Memory B cell (primary cell): ENCODE measurements at regions not wholly inside any gene's neighbourhood (a gene's known extent, or its start where the extent isn't known, plus 50 kb on each side); places are given as distances from the start of the nearest gene placed in this dataset.

ENCODE experiments used
- ATAC-seq: fragments of 150-1000 bp; cut with Tn5 transposase; 2 replicates; pipeline ENCODE4 v1.10.0; 2021; ENCODE audit warnings: low read depth, mild to moderate bottlenecking, moderate library complexity
- DNase-seq, 2 donors: peaks; one replicate each; pipeline ENCODE4 v3.0.0; 2022; ENCODE audit warnings: low spot score in 2 of 2
- H3K27ac Mint-ChIP-seq: one replicate; pipeline ENCODE4 v1.8.0; 2022; ENCODE audit warnings: mild to moderate bottlenecking, moderate library complexity, mixed read lengths
- H3K27me3 Mint-ChIP-seq: one replicate; pipeline ENCODE4 v1.8.0; 2022; ENCODE audit warnings: mixed read lengths
- H3K36me3 Mint-ChIP-seq: one replicate; pipeline ENCODE4 v1.8.0; 2022; ENCODE audit warnings: mild to moderate bottlenecking, mixed read lengths
- H3K4me1 Mint-ChIP-seq: one replicate; pipeline ENCODE4 v1.8.0; 2022; ENCODE audit warnings: mixed read lengths
- H3K4me3 Mint-ChIP-seq: one replicate; pipeline ENCODE4 v1.8.0; 2022; ENCODE audit warnings: mild to moderate bottlenecking, moderate library complexity, mixed read lengths
- H3K9me3 Mint-ChIP-seq: one replicate; pipeline ENCODE4 v1.8.0; 2022; ENCODE audit warnings: mixed read lengths

DNA sequence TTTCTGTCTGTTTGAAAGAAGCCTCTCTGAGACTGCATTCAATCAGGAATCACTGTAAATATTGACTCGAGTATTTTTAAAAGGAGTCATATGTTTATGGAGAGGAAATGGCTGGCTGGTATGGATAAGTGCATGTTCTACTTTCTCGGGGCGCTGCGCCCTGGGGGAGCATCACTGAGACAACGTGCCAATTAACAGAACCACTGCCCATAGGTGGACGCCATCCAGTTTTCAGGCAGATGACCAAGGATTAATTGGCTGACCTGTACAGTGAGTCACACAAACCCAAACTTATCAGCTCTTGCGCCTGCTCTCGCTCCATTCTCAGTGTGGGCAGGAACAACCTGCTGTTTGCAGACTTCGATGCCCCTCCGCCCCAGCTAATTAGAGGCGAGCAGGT is 571.2 kb downstream of the QKI start:
- ATAC-seq, result no peak
- H3K4me1 Mint-ChIP-seq, result peaks cover 9% of the 10 kb centered on the region
- H3K4me3 Mint-ChIP-seq, result no peak overlapping the region

DNA sequence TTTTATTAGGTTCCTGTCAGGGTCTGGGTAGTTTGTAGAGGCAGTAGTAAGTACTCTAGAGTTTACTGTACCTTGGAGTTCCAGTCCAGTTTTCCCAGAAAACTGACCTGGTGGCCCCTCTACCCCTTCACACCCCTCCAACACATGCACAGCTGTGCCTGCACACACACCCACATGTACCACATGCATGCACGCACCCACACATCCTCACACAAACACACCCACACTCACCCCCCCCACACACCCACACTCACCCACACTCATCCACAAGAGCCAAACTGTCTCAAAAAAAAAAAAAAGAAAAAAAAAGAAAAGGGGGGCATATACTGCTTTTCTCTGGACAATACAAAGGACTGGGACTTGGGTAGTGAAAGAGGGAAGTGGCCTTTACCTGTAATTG is 570.5 kb downstream of the QKI start:
- H3K36me3 Mint-ChIP-seq, result no peaks in the 10 kb centered on the region
- no peak overlapping the region for H3K4me3 Mint-ChIP-seq
- peaks cover 9% of the 10 kb centered on the region for H3K4me1 Mint-ChIP-seq
- H3K27me3 Mint-ChIP-seq, result peaks cover 2% of the 10 kb centered on the region
- ATAC-seq, result no peak
- no peak overlapping the region for H3K27ac Mint-ChIP-seq
- no peaks in the 10 kb centered on the region for H3K9me3 Mint-ChIP-seq
- no peak for DNase-seq

More for the DNA sequence above, 571.2 kb downstream of the QKI start:
- H3K27me3 Mint-ChIP-seq, result peaks cover 2% of the 10 kb centered on the region
- H3K36me3 Mint-ChIP-seq, result no peaks in the 10 kb centered on the region
- no peak for DNase-seq
- no peak overlapping the region for H3K27ac Mint-ChIP-seq
- no peaks in the 10 kb centered on the region for H3K9me3 Mint-ChIP-seq

DNA sequence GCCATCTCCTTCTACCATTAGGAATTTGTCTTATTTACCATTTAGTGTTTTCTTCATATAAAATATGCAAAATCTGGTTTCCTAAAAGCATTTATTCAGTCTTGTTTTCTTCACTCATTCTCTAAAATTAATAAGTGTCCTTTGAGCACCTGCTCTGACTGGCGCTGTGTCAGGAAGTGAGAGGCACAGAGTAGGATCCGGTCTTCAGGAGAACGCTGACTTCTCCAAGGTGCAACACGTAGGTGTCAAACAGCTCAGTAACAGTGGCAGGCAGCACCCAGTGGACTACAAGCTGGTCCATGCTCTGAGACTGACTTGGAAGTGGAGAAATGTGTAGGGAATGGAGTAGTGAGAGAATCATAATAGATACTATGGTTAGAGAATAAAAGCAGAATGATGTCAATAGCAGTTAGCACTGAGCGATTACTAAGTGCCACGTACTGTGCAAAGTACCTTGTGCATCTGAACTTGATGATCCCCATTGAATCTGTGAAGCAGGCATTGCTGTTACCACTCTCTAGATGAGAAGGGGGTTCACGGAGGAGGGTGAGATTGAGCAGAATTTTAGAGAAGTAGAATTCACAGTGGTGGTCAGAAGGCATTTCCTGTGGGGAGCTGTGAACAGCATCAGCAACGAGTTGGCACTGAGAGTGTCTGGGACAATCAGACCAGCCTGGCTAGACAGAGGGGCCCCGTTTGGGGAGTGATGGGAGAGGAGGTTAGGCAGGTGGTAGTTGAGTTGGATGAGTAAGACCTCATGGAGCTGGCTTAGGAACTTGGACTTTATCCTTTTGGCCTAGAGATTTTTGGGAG is 569.8 kb downstream of the QKI start:
- DNase-seq (peak; percentile 4 to 16), ATAC-seq (peak; percentile 88)
- no peak overlapping the region for H3K27ac Mint-ChIP-seq
- no peaks in the 10 kb centered on the region for H3K9me3 Mint-ChIP-seq
- H3K4me1 Mint-ChIP-seq, result peaks cover 9% of the 10 kb centered on the region
- H3K27me3 Mint-ChIP-seq, result peaks cover 2% of the 10 kb centered on the region
- H3K36me3 Mint-ChIP-seq, result no peaks in the 10 kb centered on the region
- H3K4me3 Mint-ChIP-seq, result peak overlapping the region; percentile 51

DNA sequence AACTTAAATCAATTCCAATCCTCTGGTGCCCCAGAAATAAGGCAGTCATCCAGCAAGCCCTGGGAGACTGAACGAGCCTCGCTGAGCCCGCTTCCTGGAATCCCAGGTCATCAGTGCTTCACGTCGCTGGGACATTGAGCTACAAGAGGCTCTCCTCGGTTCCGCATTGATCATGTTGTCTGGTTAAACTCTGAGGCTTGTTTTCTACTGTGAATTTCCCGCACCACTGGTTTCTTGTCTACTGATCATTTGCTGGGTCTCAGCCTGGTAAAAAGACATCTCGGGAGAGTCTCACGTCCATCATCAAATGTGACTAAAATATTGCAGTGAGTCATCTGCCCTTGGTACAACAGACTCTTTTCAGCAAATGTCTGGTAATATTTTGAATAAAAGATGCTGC is 569.2 kb downstream of the QKI start:
- no peak for DNase-seq
- H3K9me3 Mint-ChIP-seq, result peaks cover 1% of the 10 kb centered on the region
- H3K27ac Mint-ChIP-seq, result no peak overlapping the region
- H3K36me3 Mint-ChIP-seq, result no peaks in the 10 kb centered on the region
- peaks cover 9% of the 10 kb centered on the region for H3K4me1 Mint-ChIP-seq
- no peak for ATAC-seq
- H3K4me3 Mint-ChIP-seq, result no peak overlapping the region
- H3K27me3 Mint-ChIP-seq, result peaks cover 2% of the 10 kb centered on the region

DNA sequence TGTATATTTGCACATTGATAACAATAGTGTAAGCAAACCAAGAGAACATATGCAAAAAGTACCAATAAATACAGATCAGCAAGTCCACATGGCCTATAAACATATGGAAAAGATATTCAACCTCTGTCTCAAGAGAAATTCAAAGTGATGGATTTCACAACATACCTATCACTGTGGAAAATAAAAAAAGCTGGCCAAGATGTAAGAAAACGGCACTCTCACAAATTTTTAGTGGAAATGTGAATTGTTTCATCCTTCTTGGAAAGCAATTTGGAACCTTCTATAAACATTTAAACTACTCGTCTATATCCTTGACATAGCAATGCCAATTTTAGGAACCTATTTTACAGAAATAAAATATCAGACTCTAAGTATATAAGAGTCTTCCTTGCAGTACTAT is 559.8 kb downstream of the QKI start:
- Mint-ChIP-seq H3K36me3 (no peaks in the 10 kb centered on the region), H3K4me1 (no peaks in the 10 kb centered on the region), H3K9me3 (peaks cover 3% of the 10 kb centered on the region), H3K27me3 (peaks cover 2% of the 10 kb centered on the region), H3K27ac (no peak overlapping the region), H3K4me3 (no peak overlapping the region)
- ATAC-seq (no peak), DNase-seq (no peak)

DNA sequence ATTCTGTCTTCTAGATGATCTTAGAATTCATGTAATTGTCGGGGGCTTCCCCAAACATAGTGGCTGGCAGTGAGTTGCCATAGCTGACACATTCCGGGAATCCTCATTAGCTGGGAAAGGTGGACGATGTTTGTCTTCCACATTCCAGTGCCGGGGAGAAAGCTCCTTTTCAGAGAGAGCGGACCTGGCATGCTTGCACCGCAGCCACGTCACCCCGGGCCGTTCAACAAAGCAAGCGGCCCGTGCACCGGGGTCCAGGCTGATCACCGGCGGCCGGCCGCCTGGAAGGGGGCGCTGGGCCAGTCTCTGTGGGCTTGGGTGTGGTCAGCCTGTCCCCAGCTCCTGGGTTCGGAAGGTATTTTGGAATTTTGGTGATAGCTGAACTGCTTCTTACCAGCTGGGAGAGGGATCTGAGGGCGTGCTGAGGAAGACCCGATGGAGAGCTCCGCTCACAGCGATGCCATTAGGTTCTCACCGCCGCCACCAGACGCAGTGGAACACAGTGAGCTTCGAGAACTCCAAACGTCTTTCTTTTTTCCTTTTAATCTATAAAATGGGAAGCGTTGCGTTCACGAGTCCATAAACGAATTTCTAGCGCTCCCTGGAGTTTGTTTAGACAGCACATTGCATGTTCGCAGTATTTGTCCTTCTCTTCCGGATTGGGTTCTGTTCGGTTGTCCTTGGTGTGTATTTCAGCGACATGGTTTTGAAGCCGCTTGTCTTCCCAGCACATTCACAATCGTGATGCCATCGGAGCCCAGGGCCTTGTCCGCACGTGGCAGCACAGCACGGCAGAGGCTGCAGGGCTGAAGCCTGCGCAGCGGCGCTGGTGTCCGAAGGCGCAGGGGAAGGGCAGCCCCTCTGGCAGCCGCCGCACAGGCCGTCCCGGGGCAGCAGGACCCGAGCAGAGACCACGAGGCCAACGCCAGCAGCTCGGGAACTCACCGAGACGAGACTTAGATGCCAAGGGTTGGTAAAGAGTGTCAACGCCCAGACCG is 557.6 kb downstream of the QKI start:
- Mint-ChIP-seq H3K36me3 (no peaks in the 10 kb centered on the region), H3K9me3 (no peaks in the 10 kb centered on the region), H3K4me3 (no peak overlapping the region), H3K27ac (no peak overlapping the region), H3K27me3 (peaks cover 2% of the 10 kb centered on the region), H3K4me1 (no peaks in the 10 kb centered on the region)
- DNase-seq, result no peak
- no peak for ATAC-seq

DNA sequence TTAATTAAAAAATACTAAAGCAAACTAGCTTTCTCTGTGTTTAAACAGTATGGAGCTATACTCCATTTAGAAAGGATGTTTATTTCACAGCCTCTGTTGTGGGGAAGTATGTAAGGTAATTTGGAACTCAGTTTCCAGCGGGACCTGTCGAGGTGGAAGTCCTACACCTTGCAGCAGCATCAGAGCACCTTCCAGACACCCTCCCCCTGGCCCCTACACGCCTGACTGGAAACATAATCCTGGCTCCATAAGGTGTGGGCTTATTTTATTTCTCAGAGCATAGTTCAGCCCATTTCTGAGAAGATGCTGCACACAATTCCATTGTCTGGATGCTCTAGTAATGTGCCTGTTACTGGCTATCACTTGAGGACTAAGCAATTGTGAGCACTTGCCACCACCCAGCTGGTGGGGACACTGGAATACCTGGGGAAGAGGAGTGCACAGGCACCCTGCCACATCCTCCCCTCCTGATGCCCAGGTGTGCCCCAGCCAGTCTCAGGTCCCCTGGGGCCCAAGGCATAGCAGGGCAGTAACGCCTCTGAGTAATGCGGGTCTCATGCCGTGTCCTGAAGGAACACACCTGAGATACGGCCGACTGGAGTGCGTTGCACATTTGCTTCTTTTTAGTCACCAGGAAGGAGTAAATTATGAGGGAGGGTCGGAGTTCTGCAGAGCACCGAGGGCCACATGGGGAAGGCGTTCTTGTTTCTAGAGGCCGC is 556.5 kb downstream of the QKI start:
- ATAC-seq, result no peak
- Mint-ChIP-seq H3K9me3 (no peaks in the 10 kb centered on the region), H3K27ac (no peak overlapping the region), H3K27me3 (peaks cover 2% of the 10 kb centered on the region), H3K4me1 (no peaks in the 10 kb centered on the region), H3K4me3 (no peak overlapping the region), H3K36me3 (no peaks in the 10 kb centered on the region)
- DNase-seq, result no peak

DNA sequence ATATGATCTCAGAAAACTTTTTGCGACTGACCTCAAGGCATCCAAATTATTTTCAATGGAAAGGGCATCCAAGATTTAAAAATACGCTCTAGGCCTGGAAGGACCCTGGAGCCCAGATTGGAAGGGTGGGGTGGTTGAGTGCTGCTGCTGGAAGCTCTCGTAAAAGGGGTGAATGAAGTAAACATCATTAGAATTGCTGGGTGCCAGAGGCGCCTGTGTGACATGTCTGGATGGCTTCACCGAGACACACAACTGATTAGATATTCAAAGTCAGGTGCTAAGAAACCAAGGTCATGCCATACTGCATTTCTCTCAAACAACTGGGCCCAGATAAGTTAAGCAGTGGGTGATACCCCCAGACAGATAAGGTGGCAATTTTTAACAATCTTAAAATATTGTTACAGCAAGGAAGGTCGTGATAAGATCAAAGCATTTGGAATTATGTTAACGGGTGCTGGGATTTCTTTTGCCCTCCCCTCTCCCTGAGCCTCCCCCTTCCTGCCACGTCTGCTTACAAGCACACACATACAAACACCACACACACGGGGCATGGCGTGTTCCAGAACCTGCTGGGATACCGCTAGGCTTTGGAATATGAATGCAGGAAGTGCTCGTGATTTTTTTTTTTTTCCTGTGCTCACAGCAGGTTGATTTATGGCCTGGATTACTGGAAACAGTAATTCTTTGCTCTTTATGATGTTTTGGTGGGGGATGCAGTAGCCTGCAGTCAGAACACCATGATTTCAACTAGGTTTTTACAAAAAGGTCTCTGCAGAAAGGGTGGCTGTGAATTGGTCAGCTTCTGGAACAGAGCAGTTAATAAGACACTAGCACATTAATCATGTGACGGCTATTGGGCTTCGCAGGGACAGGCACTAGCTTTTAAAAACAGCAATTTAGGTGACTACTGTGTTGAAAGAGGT is 551.2 kb downstream of the QKI start:
- peaks cover 2% of the 10 kb centered on the region for H3K27me3 Mint-ChIP-seq
- no peaks in the 10 kb centered on the region for H3K9me3 Mint-ChIP-seq
- no peak overlapping the region for H3K27ac Mint-ChIP-seq
- H3K36me3 Mint-ChIP-seq, result no peaks in the 10 kb centered on the region
- no peak overlapping the region for H3K4me3 Mint-ChIP-seq
- no peaks in the 10 kb centered on the region for H3K4me1 Mint-ChIP-seq
- DNase-seq (no peak), ATAC-seq (no peak)

DNA sequence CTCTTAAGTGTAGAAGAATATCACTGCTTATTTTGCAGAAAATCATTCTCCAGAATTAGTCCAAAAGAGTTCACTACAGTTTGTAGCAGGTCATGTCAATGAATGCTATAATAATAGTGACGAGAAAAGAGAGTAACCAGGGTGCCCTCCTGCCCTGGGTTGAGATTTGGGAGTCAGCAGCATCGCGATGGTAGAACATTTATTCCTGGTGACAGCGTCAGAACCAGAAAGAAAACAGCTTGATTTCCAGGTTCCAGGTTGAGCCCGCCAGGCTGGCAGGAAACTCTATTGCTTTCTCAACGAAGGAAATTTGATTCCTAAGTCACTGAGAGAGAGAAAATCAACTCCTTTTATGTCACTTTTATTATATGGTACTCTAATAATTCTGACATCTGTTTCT is 550.3 kb downstream of the QKI start:
- no peaks in the 10 kb centered on the region for H3K36me3 Mint-ChIP-seq
- peaks cover 2% of the 10 kb centered on the region for H3K27me3 Mint-ChIP-seq
- DNase-seq (no peak), ATAC-seq (no peak)
- H3K27ac Mint-ChIP-seq, result no peak overlapping the region
- no peaks in the 10 kb centered on the region for H3K9me3 Mint-ChIP-seq
- no peak overlapping the region for H3K4me3 Mint-ChIP-seq
- no peaks in the 10 kb centered on the region for H3K4me1 Mint-ChIP-seq

DNA sequence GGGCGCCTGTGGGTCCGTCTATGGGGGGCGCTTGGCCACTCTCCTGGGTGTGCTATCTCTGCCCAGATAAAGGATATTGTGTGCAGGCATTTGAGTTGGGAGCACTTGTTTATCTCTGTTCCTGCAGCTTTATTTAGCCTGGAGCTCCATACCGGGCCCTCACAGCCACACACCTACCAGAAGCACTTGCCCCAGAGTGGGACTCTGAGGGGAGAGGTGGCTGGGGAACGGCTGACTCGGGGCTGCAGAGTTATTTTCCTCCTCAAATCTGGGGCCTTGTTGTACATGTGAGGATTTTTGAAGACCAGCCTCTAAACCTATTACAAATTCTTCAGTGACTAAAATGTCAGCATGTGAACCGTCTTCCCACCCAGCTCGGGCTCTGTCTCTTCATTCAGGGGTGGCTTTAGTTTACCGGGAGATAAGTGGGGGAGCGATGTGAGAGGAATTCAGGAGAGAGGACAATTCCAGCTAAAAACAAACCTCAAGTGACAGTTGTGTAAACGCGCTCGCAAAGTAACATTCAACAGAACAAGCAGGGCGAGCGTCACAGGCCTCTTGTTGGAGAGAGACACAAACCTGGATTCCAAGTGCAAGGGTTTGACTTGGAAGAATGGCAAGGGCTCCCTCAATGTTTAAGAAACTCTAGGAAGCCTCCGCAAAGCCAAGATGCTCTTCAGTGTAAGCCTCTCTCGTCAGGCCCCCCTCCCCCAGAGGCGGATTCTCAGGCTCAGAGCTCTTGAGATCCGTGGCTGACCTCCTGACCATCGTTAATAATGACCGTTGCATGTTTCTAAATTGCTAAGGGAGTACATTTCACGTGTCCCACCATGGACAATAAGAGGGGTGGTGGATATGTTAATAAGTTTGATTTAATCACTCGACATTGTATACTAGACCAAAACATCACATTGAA is 548.9 kb downstream of the QKI start:
- DNase-seq (no peak), ATAC-seq (no peak)
- Mint-ChIP-seq H3K36me3 (no peaks in the 10 kb centered on the region), H3K9me3 (no peaks in the 10 kb centered on the region), H3K27ac (no peak overlapping the region), H3K27me3 (no peaks in the 10 kb centered on the region), H3K4me1 (no peaks in the 10 kb centered on the region), H3K4me3 (no peak overlapping the region)

DNA sequence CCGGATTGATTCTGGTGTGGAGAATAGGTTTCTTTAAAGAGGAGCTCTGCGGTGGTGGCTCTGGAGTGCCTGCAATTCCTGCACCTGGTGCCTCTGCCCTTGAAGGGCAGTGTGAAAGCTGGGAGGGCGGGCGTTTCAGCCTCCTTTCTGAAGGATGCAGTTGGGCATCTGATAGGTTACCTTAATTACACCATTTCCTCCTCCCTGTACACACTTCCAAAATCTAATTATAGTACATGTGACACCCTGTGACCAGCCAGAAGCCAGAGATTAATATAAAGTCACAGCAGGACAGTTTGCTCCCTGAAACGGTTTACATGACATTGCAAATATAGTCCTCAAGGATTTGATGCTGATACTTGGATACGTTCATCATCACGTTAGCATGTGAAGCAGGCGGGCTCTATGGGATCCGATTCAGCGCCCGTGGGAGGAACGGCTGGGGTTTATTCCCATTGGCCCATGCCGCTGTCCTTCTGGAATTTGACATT is 548.2 kb downstream of the QKI start:
- no peak overlapping the region for H3K27ac Mint-ChIP-seq
- DNase-seq (no peak), ATAC-seq (no peak)
- H3K4me1 Mint-ChIP-seq, result no peaks in the 10 kb centered on the region
- no peaks in the 10 kb centered on the region for H3K9me3 Mint-ChIP-seq
- no peaks in the 10 kb centered on the region for H3K27me3 Mint-ChIP-seq
- H3K36me3 Mint-ChIP-seq, result no peaks in the 10 kb centered on the region
- no peak overlapping the region for H3K4me3 Mint-ChIP-seq

DNA sequence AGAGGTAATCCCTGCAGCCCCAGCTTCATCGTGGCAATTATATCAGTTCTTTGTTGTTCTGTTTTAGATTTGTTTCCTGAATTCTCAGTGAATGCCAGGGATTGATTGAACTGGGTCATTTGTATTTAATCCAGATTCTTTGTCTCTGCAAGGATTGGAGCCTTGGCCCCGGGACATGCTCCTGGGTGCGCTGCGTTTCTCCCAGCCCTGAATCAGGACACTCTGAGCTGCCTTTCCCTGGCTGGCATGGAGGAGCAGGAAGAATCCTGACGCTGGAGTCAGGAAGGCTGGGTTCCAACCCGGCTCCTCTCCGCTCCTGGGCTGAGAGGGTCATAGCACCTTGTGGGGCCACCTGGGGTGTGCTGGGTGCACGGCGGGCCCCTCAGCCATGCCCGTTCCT is 545.6 kb downstream of the QKI start:
- peaks cover 8% of the 10 kb centered on the region for H3K27me3 Mint-ChIP-seq
- H3K4me1 Mint-ChIP-seq, result peaks cover 3% of the 10 kb centered on the region
- H3K4me3 Mint-ChIP-seq, result no peak overlapping the region
- no peaks in the 10 kb centered on the region for H3K36me3 Mint-ChIP-seq
- ATAC-seq (no peak), DNase-seq (no peak)
- H3K27ac Mint-ChIP-seq, result no peak overlapping the region
- no peaks in the 10 kb centered on the region for H3K9me3 Mint-ChIP-seq
